Head of caudate nucleus (tissue), 42 donors: ENCODE measurements at regions not wholly inside any gene's neighbourhood (a gene's known extent, or its start where the extent isn't known, plus 50 kb on each side); places are given as distances from the start of the nearest gene placed in this dataset.

Source experiments
- DNase-seq, 42 donors: peaks; one replicate each; pipeline versions ENCODE4 v3.0.0 to v3.0.0-alpha.2; 2020 to 2021; ENCODE audit warnings: mixed read lengths in 7 of 42
- intact Hi-C: fragments of 100-400 bp; cut with DNase I; formaldehyde crosslinking; loops from one replicate; pipeline ENCODE4 v1.15.0; 2022

DNA sequence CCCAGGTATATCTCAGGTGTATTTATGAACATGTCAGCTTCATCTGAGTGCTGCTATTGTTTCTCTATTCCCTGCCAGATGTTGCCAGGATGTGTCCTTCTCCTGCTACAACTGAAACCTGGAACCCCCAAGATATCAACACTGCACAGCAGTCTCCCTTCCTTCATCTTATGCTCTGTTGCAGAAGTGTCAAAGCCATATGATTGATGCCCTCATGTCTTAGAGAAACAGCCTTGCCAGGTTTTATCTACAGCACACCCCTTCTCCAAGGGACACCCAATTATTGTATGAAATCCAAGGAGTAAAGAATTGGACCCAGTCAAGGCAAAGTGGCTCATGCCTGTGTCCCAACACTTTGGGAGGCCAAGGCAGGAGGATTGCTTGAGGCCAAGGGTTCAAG is 60.5 kb upstream of the GHITM start:
- intact Hi-C loops, result no loop called here
- DNase-seq, result no peak

DNA sequence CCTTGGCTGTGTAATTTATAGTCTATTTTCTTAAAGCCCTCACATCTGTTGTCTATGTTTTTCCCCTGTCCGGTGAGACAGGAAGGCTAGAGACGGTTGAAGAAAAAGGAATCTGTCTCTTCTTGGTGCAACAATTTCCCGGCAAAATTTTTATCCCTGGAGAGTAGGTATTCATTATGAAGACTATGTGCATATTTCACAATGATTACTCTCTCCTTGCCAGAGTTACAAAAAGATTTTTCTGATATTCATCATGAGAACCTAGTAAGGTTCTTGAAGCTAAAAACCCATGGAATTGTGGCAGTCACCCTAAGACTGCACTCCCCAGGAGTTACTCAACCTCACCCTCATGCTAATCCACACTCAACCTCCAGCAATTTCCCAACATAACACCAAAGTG is 55.0 kb upstream of the GHITM start:
- no peak for DNase-seq
- intact Hi-C loops, result no loop called here

DNA sequence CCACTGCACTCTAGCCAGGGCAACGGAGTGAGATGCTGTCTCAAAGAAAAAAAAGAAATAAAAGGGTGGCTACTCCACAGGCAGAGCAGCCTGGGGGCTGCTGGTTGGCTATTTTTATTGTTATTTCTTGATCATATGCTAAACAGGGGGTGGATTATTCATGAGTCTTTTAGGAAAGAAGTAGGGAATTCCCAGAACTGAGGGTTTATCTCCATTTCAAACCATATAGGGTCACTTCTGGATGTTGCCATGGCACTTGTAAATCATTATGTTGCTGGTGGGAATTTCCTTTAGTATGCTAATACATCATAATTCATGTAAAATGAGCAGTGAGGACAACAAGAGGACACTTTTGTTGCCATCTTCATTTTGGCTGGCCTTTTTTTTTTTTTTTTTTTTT is 52.1 kb upstream of the GHITM start:
- intact Hi-C loops, result no loop called here

DNA sequence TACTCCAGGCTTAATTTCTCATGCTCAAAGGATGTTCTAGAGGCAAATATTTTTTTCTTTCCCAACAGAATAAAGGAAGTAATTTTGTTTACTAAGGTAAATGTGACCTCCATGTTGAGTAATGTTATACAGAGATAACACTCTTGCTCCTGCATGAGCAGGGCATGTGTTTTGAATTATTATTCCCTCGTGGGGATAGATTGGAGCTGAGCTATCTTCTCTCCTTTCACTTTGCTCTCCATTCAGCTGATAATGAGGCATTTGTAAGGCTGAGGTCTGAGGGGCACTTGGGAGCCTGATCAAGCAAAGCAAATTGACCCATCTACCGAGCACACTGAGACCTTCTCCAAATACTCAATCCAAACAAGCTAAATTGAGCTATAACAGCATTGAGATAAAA is 50.7 kb upstream of the GHITM start:
- no peak for DNase-seq
- intact Hi-C loops, result no loop called here

More for the DNA sequence above, 52.1 kb upstream of the GHITM start:
- no peak for DNase-seq

DNA sequence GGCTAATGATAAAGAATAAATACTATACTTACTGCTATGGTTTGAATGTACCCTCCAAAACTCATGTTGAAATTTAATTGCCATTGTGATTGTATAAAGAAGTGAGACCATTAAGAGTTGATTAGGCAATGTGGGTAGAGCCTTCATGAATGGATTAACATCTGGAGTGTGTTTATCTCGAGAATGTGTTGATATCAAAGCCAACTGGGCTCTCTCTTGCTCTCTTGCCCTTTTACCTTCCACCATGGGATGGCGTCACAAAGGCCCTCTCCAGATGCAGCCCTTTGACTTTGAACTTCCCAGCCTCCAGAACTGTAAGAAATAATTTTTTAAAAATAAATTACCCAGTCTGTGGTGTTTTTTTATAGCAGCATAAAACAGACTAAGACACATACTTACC is 50.1 kb upstream of the GHITM start:
- intact Hi-C loops, result no loop called here
- no peak for DNase-seq
